Skeletal muscle satellite cell (primary cell): ENCODE measurements at regions not wholly inside any gene's neighbourhood (a gene's known extent, or its start where the extent isn't known, plus 50 kb on each side); places are given as distances from the start of the nearest gene placed in this dataset.

Source experiments
- H3K27me3 ChIP-seq: 2 replicates; pipeline ENCODE4 v1.7.0; 2013; ENCODE audit warnings: low read length; ENCODE audit not compliant: control insufficient read depth, insufficient read depth
- H3K36me3 ChIP-seq: 2 replicates; pipeline ENCODE4 v1.7.0; 2013; ENCODE audit warnings: mild to moderate bottlenecking, control low read depth, low read length; ENCODE audit not compliant: insufficient read depth
- H3K4me1 ChIP-seq: 2 replicates; pipeline ENCODE4 v1.7.0; 2013; ENCODE audit warnings: low read length; ENCODE audit not compliant: control insufficient read depth, insufficient read depth
- H3K4me2 ChIP-seq: 2 replicates; pipeline ENCODE4 v1.7.0; 2013; ENCODE audit warnings: mild to moderate bottlenecking, low read length
- H3K4me3 ChIP-seq: 2 replicates; pipeline ENCODE4 v1.7.0; 2013; ENCODE audit warnings: low read length
- H3K9ac ChIP-seq: 2 replicates; pipeline ENCODE4 v1.7.0; 2013; ENCODE audit warnings: mild to moderate bottlenecking, low read depth, low read length, moderate library complexity
- H3K9me3 ChIP-seq: replicated peaks from 2 replicates; pipeline ENCODE4 v1.7.0; 2013; ENCODE audit warnings: mild to moderate bottlenecking, control low read depth, low read length

DNA sequence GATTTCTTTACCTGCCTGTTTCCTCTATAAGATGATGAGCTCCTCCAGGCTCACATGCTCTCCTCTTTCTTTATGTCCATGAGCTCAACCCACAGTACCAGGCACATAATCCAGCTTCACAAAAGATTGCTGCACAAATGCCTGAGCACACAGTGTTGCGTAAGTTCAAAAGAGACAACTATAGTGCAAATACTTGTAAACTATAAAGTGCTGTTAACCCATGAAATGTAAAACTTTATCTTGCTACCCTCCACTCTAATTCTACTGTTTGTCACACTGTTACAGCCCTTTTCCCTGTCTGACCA lies 101.0 kb upstream of the LPP start:
- peaks cover 20% of the 10 kb centered on the region for H3K4me1 ChIP-seq
- no peaks in the 10 kb centered on the region for H3K36me3 ChIP-seq
- H3K9me3 ChIP-seq: no peaks in the 10 kb centered on the region
- no peak overlapping the region for H3K4me3 ChIP-seq
- no peak overlapping the region for H3K9ac ChIP-seq
- H3K4me2 ChIP-seq: no peak overlapping the region
- H3K27me3 ChIP-seq: no peaks in the 10 kb centered on the region

DNA sequence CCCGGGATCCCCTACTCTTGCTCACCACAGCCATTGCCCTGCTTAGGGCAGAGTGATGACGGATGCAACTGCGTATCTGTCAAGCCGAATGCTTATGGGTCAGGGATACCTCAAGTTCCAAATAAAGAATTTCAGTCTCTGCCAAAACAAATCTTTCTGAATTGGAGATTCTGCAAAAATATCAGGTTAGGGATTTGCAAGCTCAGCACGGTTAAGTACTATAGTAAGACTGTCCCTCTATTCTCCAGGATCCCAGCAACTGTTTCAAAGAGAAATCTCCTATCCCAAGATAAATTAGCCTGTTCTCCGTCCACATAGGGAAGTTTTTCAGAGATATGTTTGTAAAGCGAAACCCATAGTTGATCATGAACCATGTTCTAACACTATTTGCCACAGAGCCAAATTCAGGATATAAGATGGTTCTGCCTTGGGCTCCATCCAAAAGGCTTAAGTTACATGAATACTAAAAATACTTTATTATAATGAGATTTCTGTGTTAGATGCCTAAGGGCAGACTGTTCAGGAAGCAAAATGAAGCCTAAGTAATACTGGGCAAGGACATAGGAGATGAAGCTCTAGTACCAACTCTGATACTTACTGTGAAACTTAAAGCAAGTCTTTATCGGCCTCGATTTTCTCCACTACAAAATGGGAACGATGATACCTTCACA lies 100.1 kb upstream of the LPP start:
- H3K4me2 ChIP-seq: no peak overlapping the region
- H3K27me3 ChIP-seq: no peaks in the 10 kb centered on the region
- H3K9ac ChIP-seq: no peak overlapping the region
- no peaks in the 10 kb centered on the region for H3K36me3 ChIP-seq
- peaks cover 20% of the 10 kb centered on the region for H3K4me1 ChIP-seq
- H3K4me3 ChIP-seq: no peak overlapping the region
- H3K9me3 ChIP-seq: no peaks in the 10 kb centered on the region

DNA sequence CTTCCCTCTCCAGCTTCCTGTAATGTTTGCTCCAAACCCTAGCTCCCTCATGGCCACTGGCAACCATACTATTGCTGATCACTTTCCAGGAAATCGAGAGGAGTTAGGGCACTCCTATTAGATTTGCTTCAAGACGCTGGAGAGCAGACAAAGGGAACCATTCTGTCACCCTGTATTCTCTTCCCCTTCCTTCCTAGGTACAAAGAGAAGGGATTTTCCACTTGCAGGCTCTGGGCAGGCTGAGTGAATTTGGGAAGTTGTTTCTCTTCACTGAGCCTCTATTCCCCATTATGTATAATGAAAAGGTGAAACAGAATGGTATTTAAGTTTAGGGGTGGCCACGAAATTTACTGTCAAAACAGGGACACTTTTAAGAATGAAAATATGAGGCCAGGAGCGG lies 99.4 kb upstream of the LPP start:
- H3K36me3 ChIP-seq: no peaks in the 10 kb centered on the region
- no peak overlapping the region for H3K9ac ChIP-seq
- no peaks in the 10 kb centered on the region for H3K9me3 ChIP-seq
- H3K4me1 ChIP-seq: peaks cover 20% of the 10 kb centered on the region
- no peaks in the 10 kb centered on the region for H3K27me3 ChIP-seq
- no peak overlapping the region for H3K4me2 ChIP-seq
- H3K4me3 ChIP-seq: no peak overlapping the region

DNA sequence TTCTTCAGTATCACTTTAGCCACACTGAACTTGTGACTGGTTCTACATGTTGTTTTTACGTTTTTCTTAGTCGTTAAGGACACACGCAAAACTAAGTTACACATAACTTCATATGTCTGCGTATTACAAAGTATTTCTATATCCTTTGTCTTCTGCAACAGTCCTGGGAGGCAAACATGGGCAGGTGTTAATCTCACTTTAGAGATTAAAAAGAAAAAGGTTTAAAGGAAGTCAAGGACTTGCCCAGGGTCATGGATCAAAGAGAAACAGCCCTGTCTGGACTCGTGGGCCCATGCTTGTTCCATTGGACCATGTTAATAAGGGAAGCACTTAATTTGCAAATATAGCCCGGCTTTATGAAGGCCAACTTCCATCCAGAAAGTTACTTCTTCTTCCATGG lies 98.6 kb upstream of the LPP start:
- Histone ChIP-seq H3K4me3 (no peak overlapping the region), H3K9me3 (no peaks in the 10 kb centered on the region), H3K4me2 (no peak overlapping the region), H3K9ac (no peak overlapping the region), H3K4me1 (peaks cover 20% of the 10 kb centered on the region), H3K27me3 (no peaks in the 10 kb centered on the region), H3K36me3 (no peaks in the 10 kb centered on the region)

DNA sequence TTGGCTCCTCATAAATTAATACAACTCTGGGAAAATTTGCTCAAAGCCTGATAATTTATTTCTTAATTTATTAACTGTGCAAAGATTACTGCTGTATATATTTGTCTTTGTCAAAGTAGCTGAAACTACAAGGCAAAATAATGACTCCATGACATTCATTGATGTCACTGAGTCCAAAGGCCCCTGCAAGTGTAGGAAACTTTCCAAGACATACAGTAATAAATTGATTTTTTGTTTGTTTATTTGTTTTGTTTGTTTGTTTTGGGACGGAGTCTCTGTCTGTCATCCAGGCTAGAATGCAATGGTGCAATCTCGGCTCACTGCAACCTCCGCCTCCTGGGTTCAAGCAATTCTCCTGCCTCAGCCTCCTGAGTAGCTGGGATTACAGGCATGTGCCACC lies 96.8 kb upstream of the LPP start:
- H3K4me2 ChIP-seq: no peak overlapping the region
- H3K4me1 ChIP-seq: peaks cover 16% of the 10 kb centered on the region
- no peaks in the 10 kb centered on the region for H3K27me3 ChIP-seq
- H3K4me3 ChIP-seq: no peak overlapping the region
- no peaks in the 10 kb centered on the region for H3K9me3 ChIP-seq
- H3K9ac ChIP-seq: no peak overlapping the region
- H3K36me3 ChIP-seq: no peaks in the 10 kb centered on the region

DNA sequence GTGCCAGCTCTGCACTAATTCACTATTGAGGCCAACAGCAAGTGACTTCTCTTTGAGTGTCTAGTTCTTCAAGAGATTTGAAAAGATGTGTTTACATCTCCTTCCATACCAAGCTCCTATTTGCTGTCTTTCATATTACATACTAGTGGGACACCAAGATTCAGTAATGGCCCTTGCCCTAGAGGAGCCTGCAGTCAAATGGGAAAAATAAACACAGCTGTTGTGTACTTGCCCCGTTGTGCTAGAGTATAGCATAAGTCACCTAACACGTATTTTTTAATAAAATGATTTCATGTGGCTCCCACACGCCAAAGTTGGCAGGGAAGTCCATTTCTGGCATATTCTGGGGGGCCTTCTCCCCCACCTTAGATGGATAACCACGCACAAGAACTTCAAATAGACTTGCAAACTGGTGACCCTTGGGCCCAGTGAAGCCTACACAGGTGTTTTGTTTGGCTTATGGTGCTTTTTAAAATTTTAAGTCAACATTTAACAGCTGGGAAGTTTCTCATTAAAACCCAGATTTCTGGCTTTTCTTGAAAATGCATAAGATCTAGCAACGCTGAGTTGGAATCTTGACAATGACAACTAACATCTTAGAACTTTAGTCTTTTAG lies 95.3 kb upstream of the LPP start:
- H3K36me3 ChIP-seq: no peaks in the 10 kb centered on the region
- H3K9me3 ChIP-seq: no peaks in the 10 kb centered on the region
- no peak overlapping the region for H3K9ac ChIP-seq
- H3K27me3 ChIP-seq: no peaks in the 10 kb centered on the region
- no peak overlapping the region for H3K4me3 ChIP-seq
- H3K4me1 ChIP-seq: peaks cover 9% of the 10 kb centered on the region
- no peak overlapping the region for H3K4me2 ChIP-seq

DNA sequence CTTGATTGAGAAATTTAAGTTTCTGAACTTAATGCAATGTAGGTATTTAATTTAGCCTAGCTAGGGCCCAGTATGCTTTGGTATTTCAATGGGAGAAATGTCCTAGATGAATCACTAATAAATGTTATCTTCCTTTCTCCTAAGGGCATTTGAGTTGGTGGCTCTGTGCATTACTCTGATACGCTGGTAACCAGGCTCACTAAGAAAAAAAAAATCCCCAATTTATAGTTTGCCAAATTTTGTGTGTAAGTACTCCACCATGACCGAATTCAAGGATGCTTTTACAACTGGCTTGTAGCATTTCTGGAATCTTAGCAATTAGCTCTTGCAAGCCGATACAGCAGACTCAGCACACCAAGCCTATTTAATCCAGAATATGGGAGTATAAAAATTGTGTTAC lies 94.6 kb upstream of the LPP start:
- Histone ChIP-seq H3K4me2 (no peak overlapping the region), H3K27me3 (no peaks in the 10 kb centered on the region), H3K9ac (no peak overlapping the region), H3K4me3 (no peak overlapping the region), H3K9me3 (no peaks in the 10 kb centered on the region), H3K36me3 (no peaks in the 10 kb centered on the region), H3K4me1 (peaks cover 9% of the 10 kb centered on the region)

DNA sequence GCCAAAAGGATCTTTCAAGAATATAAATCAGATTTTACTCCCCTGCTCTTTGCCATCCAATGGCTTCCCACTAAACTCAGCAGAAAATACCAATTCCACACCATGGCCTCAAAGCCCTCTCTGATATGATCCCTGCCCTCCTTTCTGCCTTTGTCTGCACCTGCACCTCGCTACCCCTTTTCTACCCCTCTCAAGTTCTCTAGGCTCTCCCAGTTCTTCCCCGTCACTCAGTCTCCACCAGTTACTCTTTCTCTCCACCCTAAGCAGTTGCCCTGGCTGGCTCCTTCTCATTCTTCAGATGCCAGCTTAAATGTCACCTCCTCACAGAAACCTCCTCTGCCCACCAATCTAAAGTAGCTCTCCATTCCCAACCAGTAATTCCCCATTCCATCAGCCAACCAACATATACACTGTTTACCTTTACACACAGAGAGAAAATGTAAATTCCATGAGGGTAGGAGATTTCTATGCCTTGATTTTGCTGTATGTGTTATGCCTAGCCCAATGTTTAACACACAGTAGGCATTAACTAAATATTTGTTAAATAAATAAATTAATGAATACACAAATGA lies 93.6 kb upstream of the LPP start:
- no peaks in the 10 kb centered on the region for H3K36me3 ChIP-seq
- H3K9me3 ChIP-seq: no peaks in the 10 kb centered on the region
- H3K27me3 ChIP-seq: no peaks in the 10 kb centered on the region
- no peak overlapping the region for H3K9ac ChIP-seq
- H3K4me2 ChIP-seq: no peak overlapping the region
- no peak overlapping the region for H3K4me3 ChIP-seq
- peaks cover 9% of the 10 kb centered on the region for H3K4me1 ChIP-seq

DNA sequence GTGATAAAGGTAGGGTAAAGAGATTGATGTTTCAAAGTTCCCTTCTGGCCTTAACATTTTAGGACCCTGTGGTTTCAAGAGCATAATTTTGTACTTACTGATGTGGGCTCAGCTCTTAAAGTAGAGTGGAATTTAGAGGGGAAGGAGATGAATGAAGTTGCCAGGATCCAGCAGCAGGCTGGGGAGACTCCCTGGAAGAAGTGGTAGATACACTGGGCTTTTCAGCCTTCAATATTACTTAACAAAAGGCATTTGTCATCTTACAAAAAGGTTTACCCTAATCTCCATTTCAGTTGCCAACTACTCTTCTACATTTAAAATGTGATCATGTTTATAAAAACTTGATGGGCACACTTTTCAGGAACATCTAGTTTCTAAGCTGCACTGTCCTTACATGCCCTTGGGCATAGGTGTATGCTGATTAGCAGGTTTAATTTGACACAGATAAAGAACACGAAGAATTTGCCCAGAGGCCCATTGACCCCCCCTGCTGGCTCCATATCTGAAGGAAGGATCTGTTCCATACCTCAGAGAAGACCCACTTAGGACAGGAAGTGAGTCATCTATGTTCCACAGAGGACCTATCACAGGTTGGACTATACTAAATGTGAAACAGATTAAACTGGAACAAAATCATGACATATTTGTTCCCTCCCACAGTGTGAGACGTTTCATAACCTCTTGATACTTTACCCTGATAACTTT lies 93.0 kb upstream of the LPP start:
- Histone ChIP-seq H3K9ac (no peak overlapping the region), H3K4me1 (peaks cover 9% of the 10 kb centered on the region), H3K27me3 (no peaks in the 10 kb centered on the region), H3K9me3 (no peaks in the 10 kb centered on the region), H3K4me3 (no peak overlapping the region), H3K4me2 (no peak overlapping the region), H3K36me3 (no peaks in the 10 kb centered on the region)

DNA sequence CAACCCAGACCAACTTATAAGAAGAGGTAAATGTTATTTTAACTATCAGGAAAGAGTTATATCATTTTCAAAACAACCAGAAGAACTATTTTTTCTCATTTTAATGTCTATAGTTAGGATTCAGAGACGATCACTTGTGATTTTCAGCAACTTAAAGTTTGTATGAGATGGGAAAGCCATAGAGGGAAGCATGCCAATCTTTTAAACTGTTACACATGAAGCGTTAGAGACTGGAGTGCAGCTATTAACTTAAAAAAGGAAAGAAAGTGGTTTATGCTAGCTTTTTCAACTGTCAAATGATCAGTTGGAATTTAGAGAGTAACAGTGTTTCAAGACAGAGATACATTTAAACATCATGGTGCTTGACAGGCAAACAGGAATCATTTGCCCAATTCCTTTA lies 91.7 kb upstream of the LPP start:
- H3K9me3 ChIP-seq: no peaks in the 10 kb centered on the region
- H3K36me3 ChIP-seq: no peaks in the 10 kb centered on the region
- H3K4me3 ChIP-seq: no peak overlapping the region
- no peak overlapping the region for H3K9ac ChIP-seq
- H3K4me1 ChIP-seq: peaks cover 9% of the 10 kb centered on the region
- no peak overlapping the region for H3K4me2 ChIP-seq
- no peaks in the 10 kb centered on the region for H3K27me3 ChIP-seq

DNA sequence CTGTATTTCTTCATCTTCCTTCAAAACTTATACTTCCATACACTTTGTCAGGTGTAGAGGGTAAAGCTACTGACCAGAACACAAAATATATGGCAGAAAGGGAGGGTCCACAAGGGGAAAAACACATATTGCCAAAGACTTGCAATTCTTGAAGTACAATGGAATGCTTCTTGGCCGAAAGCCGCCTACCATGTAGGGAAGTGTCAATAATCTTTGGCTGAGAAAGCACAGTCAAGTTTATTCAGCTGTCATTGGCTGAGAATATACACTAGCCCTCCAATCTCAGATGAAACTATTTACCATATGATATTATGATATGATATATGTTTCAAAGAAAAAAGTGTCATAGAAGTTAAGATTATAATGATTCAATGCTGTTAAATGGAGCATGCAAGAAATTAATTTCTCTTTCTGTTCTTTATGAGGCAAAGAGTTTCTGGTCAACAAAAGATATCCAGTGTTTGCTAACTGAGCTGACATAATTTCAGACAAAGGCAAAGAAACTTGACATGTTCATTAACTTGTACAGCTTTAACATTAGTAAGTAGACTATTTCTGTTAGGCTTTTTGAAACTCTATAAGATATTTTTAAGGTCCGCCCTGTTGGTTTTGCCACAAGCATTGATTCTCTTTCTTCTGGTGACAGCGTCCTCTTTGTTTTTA lies 89.0 kb upstream of the LPP start:
- H3K9ac ChIP-seq: no peak overlapping the region
- H3K9me3 ChIP-seq: no peaks in the 10 kb centered on the region
- no peak overlapping the region for H3K4me3 ChIP-seq
- no peak overlapping the region for H3K4me2 ChIP-seq
- H3K36me3 ChIP-seq: no peaks in the 10 kb centered on the region
- no peaks in the 10 kb centered on the region for H3K27me3 ChIP-seq
- peaks cover 23% of the 10 kb centered on the region for H3K4me1 ChIP-seq
